Mucosa of descending colon (tissue), 3 donors: ENCODE measurements at regions not wholly inside any gene's neighbourhood (a gene's known extent, or its start where the extent isn't known, plus 50 kb on each side); places are given as distances from the start of the nearest gene placed in this dataset.

Source experiments
- ATAC-seq: fragments of 200-7000 bp; cut with Tn5 transposase; one replicate; pipeline ENCODE4 v1.9.1; 2020; ENCODE audit warnings: mild to moderate bottlenecking, moderate library complexity
- DNase-seq, 3 donors: peaks; one replicate each; pipeline ENCODE4 v3.0.0-alpha.2; 2020
- H3K36me3 ChIP-seq: fragments of 200-600 bp; one replicate; pipeline ENCODE4 v1.8.0; 2021; ENCODE audit warnings: low read depth, mild to moderate bottlenecking
- H3K4me1 ChIP-seq: fragments of 200-600 bp; one replicate; pipeline ENCODE4 v1.8.0; 2021; ENCODE audit warnings: low read depth, mild to moderate bottlenecking
- H3K4me3 ChIP-seq: fragments of 200-600 bp; one replicate; pipeline ENCODE4 v1.8.0; 2021; ENCODE audit warnings: mild to moderate bottlenecking
- H3K9me3 ChIP-seq: fragments of 200-600 bp; one replicate; pipeline ENCODE4 v1.8.0; 2021; ENCODE audit warnings: mild to moderate bottlenecking
- intact Hi-C, 2 donors: fragments of 100-400 bp; cut with DNase I in 1 of 2; cut with micrococcal nuclease in 1 of 2; formaldehyde crosslinking; loops; one replicate each; pipeline versions ENCODE4 v1.11.0 to v1.11.1; 2022; cut with DNase I, micrococcal nuclease
- TF ChIP-seq, protein P1 (sequence below): fragments of 200-600 bp; IDR thresholded peaks from one replicate; pipeline ENCODE4 v1.8.0; 2022; ENCODE audit warnings: antibody characterized with exemption, mild to moderate bottlenecking
- donor health status: DM: no; HTN: no; CAD: no; lungs with moderate emphysema.
- donor health status: DM: no; HTN: no; CAD: no.
- donor health status: DM: no; HTN: yes; CAD: no.

GRCh38 chr2:238790833-238791230 lies 57.1 kb upstream of the TWIST2 start:
- Histone ChIP-seq H3K4me3 (no peak overlapping the region), H3K36me3 (no peaks in the 10 kb centered on the region), H3K9me3 (no peaks in the 10 kb centered on the region), H3K4me1 (no peaks in the 10 kb centered on the region)
- TF ChIP-seq, protein P1, sequence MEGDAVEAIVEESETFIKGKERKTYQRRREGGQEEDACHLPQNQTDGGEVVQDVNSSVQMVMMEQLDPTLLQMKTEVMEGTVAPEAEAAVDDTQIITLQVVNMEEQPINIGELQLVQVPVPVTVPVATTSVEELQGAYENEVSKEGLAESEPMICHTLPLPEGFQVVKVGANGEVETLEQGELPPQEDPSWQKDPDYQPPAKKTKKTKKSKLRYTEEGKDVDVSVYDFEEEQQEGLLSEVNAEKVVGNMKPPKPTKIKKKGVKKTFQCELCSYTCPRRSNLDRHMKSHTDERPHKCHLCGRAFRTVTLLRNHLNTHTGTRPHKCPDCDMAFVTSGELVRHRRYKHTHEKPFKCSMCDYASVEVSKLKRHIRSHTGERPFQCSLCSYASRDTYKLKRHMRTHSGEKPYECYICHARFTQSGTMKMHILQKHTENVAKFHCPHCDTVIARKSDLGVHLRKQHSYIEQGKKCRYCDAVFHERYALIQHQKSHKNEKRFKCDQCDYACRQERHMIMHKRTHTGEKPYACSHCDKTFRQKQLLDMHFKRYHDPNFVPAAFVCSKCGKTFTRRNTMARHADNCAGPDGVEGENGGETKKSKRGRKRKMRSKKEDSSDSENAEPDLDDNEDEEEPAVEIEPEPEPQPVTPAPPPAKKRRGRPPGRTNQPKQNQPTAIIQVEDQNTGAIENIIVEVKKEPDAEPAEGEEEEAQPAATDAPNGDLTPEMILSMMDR, result no peak
- intact Hi-C loops, result no loop called here
- ATAC-seq (no peak), DNase-seq (no peak)

- DNase-seq (no peak), ATAC-seq (peak; percentile 17)
- H3K36me3 ChIP-seq, result no peaks in the 10 kb centered on the region
- TF ChIP-seq, protein P1, result no peak
- no peak overlapping the region for H3K4me3 ChIP-seq
- intact Hi-C loops, result no loop called here
- H3K4me1 ChIP-seq, result no peaks in the 10 kb centered on the region
- H3K9me3 ChIP-seq, result no peaks in the 10 kb centered on the region
Observed at GRCh38 chr2:238791354-238791753, 56.5 kb upstream of the TWIST2 start.

DNA sequence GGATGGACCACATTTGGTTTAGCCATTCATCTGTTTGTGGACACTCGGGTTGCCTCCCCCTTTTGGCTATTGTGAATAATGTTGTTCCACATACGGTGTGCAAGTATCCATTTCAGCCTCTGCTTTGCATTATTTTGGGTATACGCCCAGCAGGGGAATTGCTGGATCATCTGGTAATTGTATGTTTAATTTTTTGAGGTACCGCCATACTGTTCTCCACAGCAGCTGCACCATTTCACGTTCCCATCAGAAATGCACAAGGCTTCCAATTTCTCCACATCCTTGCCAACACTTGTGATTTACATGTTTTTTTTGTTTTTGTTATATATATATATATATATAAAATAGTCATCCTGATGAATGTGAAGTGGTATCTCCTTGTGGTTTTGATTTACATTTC lies 54.6 kb upstream of the TWIST2 start:
- TF ChIP-seq, protein P1, result no peak
- Histone ChIP-seq H3K9me3 (no peaks in the 10 kb centered on the region), H3K36me3 (no peaks in the 10 kb centered on the region), H3K4me3 (no peak overlapping the region), H3K4me1 (no peaks in the 10 kb centered on the region)
- intact Hi-C loops, result no loop called here
- no peak for ATAC-seq
- DNase-seq, result no peak

DNA sequence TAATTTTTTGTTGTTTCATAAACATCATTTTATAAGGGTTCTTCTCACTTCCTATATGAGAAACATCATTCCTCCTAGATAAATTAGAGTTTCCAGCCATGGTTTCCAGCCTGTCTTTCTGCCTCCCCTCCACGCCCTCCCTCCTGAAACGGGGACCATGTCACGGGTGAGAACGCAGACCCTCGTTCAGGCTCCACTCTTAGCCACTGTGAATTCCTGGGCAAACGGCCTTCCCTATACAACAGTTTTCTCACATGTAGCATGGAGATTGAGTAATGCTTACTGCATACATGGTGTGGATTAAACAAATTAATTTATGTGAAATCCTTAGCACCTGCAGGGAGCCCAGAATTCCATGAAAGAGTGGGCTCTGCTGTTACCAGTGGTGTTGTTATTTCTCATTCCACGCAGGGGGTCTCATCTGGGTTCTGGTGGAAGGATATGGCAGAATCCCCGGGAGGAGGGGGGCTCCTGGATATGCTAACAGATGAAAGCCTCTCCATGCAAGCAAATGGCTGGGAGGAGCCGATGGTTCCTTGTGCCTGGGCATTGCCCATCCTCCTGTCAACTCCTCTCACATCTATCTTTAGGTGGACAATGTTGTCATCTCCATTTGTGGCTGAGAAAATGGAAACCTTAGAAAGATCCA lies 54.0 kb upstream of the TWIST2 start:
- Histone ChIP-seq H3K9me3 (no peaks in the 10 kb centered on the region), H3K4me1 (no peaks in the 10 kb centered on the region), H3K36me3 (no peaks in the 10 kb centered on the region), H3K4me3 (no peak overlapping the region)
- TF ChIP-seq, protein P1, result no peak
- intact Hi-C loops, result no loop called here
- no peak for DNase-seq
- no peak for ATAC-seq

DNA sequence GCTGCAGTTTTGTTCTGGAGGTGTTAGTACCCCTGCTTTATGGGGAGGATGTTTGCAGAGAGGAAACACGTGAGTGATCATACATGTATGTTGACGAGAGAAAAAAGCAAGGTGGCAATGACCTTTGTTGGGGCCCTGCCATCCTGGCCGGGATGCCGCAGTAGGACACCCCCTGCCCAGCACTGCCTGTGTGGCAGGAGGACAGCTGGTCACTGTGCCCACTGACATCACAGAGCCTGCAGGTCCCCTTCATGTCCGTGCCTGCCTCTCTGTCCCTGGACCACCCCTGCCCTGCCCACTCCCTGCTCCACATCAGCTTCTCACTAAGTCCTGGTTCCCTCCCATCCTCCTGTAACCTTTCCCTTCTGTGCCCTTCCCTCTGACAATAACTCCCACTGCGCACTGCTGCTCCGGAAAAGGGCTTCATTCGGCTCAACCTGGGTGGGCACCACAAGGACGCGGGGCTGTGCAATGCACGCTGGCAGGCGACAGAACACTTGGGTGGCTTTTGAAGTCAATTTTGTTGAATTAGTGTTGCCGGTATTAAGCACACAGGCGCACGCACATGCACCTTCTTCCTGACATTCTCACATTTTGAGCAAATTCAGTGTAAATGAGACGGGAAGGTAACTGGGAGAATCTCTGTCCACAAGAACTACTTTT lies 51.5 kb upstream of the TWIST2 start:
- Histone ChIP-seq H3K36me3 (no peaks in the 10 kb centered on the region), H3K4me3 (no peak overlapping the region), H3K4me1 (no peaks in the 10 kb centered on the region), H3K9me3 (no peaks in the 10 kb centered on the region)
- no peak for ATAC-seq
- intact Hi-C loops, result no loop called here
- TF ChIP-seq, protein P1, result no peak
- no peak for DNase-seq
